GM12891 (cell line): ENCODE measurements at regions not wholly inside any gene's neighbourhood (a gene's known extent, or its start where the extent isn't known, plus 50 kb on each side); places are given as distances from the start of the nearest gene placed in this dataset.

ENCODE experiments used
- PAX5 ChIP-seq: IDR thresholded peaks from 2 replicates; pipeline ENCODE4 v1.6.1; 2011; ENCODE audit warnings: low read length, moderate library complexity, mild to moderate bottlenecking; ENCODE audit not compliant: insufficient read depth, severe bottlenecking
- POLR2A ChIP-seq: IDR thresholded peaks from 2 replicates; pipeline ENCODE4 v1.6.1; 2011; ENCODE audit warnings: low read depth, low read length, control low read depth
- POLR2AphosphoS5 ChIP-seq: IDR thresholded peaks from 2 replicates; pipeline ENCODE4 v1.6.1; 2011; ENCODE audit warnings: low read depth, low read length, control low read depth
- SPI1 ChIP-seq: IDR thresholded peaks from 2 replicates; pipeline ENCODE4 v1.6.1; 2011; ENCODE audit warnings: low read depth, low read length, control low read depth
- TAF1 ChIP-seq: IDR thresholded peaks from 2 replicates; pipeline ENCODE4 v1.6.1; 2011; ENCODE audit warnings: low read depth, low read length, control low read depth

DNA sequence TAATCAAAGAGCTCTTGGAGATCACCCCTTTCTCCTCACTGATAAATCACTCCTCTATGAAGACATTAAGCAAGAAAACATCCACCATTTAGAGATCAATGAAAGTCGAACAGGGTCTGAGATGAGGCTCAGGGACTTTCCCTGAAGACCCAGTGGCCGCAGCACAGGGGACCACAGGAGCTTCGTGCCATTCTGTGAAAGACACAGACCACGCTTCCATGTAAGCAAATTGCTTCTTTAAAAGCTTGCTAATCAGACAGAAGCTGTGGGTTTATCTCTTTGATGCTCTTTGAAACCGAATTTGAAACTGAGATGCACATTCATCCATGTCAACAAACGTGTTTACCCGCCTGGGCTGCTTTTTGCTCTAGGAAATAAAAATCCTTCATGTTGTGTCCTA, 231.9 kb upstream of the PPP2R2D start:
- no peak for TF ChIP-seq POLR2A
- TF ChIP-seq POLR2AphosphoS5 = no peak
- TF ChIP-seq SPI1 = no peak
- TF ChIP-seq PAX5 = no peak
- no peak for TF ChIP-seq TAF1
